Endothelial cell (in vitro differentiated cells): ENCODE measurements at regions not wholly inside any gene's neighbourhood (a gene's known extent, or its start where the extent isn't known, plus 50 kb on each side); places are given as distances from the start of the nearest gene placed in this dataset.

ENCODE experiments used
- DNase-seq: peaks from one replicate; pipeline ENCODE4 v3.0.0; 2021; ENCODE audit warnings: low spot score
- H3K27ac Mint-ChIP-seq: one replicate; pipeline ENCODE4 v1.8.0; 2021; ENCODE audit warnings: mixed read lengths, inconsistent platforms; ENCODE audit not compliant: unreplicated experiment
- H3K27me3 Mint-ChIP-seq: one replicate; pipeline ENCODE4 v1.8.0; 2021; ENCODE audit warnings: mild to moderate bottlenecking, moderate library complexity, mixed read lengths, inconsistent platforms; ENCODE audit not compliant: unreplicated experiment
- H3K36me3 Mint-ChIP-seq: one replicate; pipeline ENCODE4 v1.8.0; 2021; ENCODE audit warnings: mild to moderate bottlenecking, low read depth, mixed read lengths, inconsistent platforms; ENCODE audit not compliant: unreplicated experiment
- H3K4me1 Mint-ChIP-seq: one replicate; pipeline ENCODE4 v1.8.0; 2021; ENCODE audit warnings: mild to moderate bottlenecking, mixed read lengths, inconsistent platforms; ENCODE audit not compliant: unreplicated experiment
- H3K4me3 Mint-ChIP-seq: one replicate; pipeline ENCODE4 v1.8.0; 2021; ENCODE audit warnings: mild to moderate bottlenecking, mixed read lengths, inconsistent platforms; ENCODE audit not compliant: unreplicated experiment
- H3K9me3 Mint-ChIP-seq: one replicate; pipeline ENCODE4 v1.8.0; 2021; ENCODE audit warnings: mixed read lengths, inconsistent platforms; ENCODE audit not compliant: unreplicated experiment
- CTCF ChIP-seq: fragments of 200-600 bp; sonication (generic); IDR thresholded peaks from one replicate; pipeline ENCODE4 v1.5.0; 2021; ENCODE audit warnings: antibody characterized with exemption; ENCODE audit not compliant: unreplicated experiment

GRCh38 chr7:22882106-22882505, 59.5 kb upstream of the TOMM7 start:
- DNase-seq = no peak
- H3K9me3 Mint-ChIP-seq = no peaks in the 10 kb centered on the region
- peaks cover 5% of the 10 kb centered on the region for H3K27me3 Mint-ChIP-seq
- TF ChIP-seq CTCF = no peak
- peaks cover 5% of the 10 kb centered on the region for H3K36me3 Mint-ChIP-seq
- H3K27ac Mint-ChIP-seq = no peak overlapping the region
- H3K4me1 Mint-ChIP-seq = peaks cover 8% of the 10 kb centered on the region
- H3K4me3 Mint-ChIP-seq = no peak overlapping the region

- Mint-ChIP-seq H3K27ac (peak overlapping the region; percentile 27), H3K9me3 (no peaks in the 10 kb centered on the region), H3K27me3 (peaks cover 5% of the 10 kb centered on the region), H3K4me3 (peak overlapping the region; percentile 81), H3K36me3 (peaks cover 5% of the 10 kb centered on the region), H3K4me1 (peaks cover 5% of the 10 kb centered on the region)
- no peak for TF ChIP-seq CTCF
- no peak for DNase-seq
These were observed 57.2 kb upstream of the TOMM7 start for GRCh38 chr7:22879709-22880306.

DNA sequence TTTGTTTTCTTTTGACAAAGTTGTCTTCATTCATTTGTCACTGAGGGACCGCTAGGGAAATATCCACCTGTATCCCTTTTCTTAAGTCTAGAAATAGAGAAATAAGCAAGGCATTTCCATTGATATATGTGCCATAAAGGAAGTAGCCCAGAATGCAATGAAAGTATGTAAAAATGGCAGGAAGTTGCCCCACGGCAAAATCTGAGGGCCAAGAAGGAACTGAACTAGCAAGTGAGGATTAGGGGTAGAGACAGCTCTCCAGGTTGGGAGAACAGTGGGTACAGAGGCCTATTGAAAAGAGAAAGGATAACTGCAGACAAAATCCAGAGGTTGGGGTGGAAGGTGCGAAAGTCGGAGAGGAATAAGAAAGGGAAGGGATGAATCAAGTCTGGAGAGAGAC, 56.6 kb upstream of the TOMM7 start:
- peaks cover 5% of the 10 kb centered on the region for H3K36me3 Mint-ChIP-seq
- TF ChIP-seq CTCF = no peak
- peak overlapping the region; percentile 81 for H3K4me3 Mint-ChIP-seq
- peaks cover 5% of the 10 kb centered on the region for H3K27me3 Mint-ChIP-seq
- peaks cover 5% of the 10 kb centered on the region for H3K4me1 Mint-ChIP-seq
- H3K9me3 Mint-ChIP-seq = no peaks in the 10 kb centered on the region
- DNase-seq = no peak
- peak overlapping the region; percentile 31 for H3K27ac Mint-ChIP-seq

DNA sequence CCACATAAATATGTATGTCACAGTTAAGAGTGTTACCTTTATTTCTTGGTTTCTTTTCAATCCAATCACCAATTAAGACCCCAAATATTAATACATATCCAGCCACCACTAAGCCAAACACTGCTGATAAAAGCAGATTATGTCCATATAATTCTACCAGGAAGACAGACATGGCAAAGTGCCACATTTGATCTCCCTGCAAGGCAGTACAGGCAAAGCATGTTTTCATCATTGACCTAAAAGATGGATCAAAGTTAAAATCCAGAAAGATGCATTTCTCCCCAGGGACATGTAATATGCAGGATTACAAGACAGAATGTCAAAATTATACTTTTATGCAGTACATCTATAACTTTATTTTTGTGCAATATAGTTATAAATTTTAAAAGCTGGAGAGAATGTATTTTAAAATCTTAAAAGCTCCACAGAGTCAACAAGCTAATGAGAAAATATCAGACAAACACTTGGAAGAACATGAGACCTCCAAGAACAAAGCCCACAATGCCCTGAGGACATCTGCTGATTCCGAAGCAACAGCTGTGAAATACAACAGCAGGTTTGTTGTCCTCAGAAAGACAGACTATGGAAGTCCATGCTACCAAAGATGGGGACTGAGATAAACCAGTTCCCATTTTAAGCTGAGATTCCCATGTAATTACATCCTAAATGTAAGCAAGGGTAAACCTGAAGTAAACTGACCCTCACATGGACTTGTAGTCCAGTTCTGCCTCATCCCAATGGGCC, 54.5 kb upstream of the TOMM7 start:
- H3K36me3 Mint-ChIP-seq = peaks cover 5% of the 10 kb centered on the region
- no peak for TF ChIP-seq CTCF
- H3K4me1 Mint-ChIP-seq = peaks cover 5% of the 10 kb centered on the region
- no peaks in the 10 kb centered on the region for H3K9me3 Mint-ChIP-seq
- no peak for DNase-seq
- no peak overlapping the region for H3K27ac Mint-ChIP-seq
- peaks cover 2% of the 10 kb centered on the region for H3K27me3 Mint-ChIP-seq
- no peak overlapping the region for H3K4me3 Mint-ChIP-seq

DNA sequence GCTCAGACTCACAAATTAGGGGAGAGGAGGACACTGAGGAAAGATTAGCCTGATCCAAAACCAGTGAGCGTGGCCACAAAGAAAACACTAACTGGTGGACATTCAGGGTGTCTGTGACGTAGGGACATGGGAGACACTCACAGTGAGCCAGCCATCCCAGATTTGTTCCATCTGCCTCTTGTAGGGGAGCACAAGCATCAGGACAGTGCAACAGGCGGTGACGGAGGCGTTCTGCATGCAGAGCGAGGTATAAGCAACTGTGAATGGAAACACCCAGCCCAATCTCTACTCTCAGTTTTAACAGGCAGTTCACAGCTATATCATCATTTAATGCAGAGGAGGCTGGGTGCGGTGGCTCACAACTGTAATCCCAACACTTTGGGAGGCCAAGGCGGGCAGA, 52.8 kb upstream of the TOMM7 start:
- Mint-ChIP-seq H3K36me3 (peaks cover 5% of the 10 kb centered on the region), H3K4me1 (peaks cover 7% of the 10 kb centered on the region), H3K9me3 (no peaks in the 10 kb centered on the region), H3K27me3 (peaks cover 2% of the 10 kb centered on the region), H3K4me3 (no peak overlapping the region), H3K27ac (no peak overlapping the region)
- no peak for DNase-seq
- TF ChIP-seq CTCF = no peak
